Gastroesophageal sphincter (tissue), 3 donors: ENCODE measurements at regions not wholly inside any gene's neighbourhood (a gene's known extent, or its start where the extent isn't known, plus 50 kb on each side); places are given as distances from the start of the nearest gene placed in this dataset.

Experiments
- CTCF ChIP-seq, 4 experiments: fragments of 200-600 bp in 2 of 4; fragments of 450-650 bp in 2 of 4; sonication (generic) in 1 of 4; IDR thresholded peaks; one replicate each; pipeline ENCODE4 v1.5.1; 2017 to 2019; ENCODE audit warnings: antibody characterized with exemption in 4 of 4, mild to moderate bottlenecking in 2 of 4, moderate library complexity in 2 of 4
- EP300 ChIP-seq: sonication (generic); formaldehyde crosslinking; IDR thresholded peaks from one replicate; pipeline ENCODE4 v1.6.1; 2017; ENCODE audit warnings: antibody characterized with exemption, mild to moderate bottlenecking
- POLR2AphosphoS5 ChIP-seq: sonication (generic); formaldehyde crosslinking; IDR thresholded peaks from one replicate; pipeline ENCODE4 v1.6.1; 2017; ENCODE audit warnings: antibody characterized with exemption

GRCh38 chr16:86876499-86876898 lies 298.1 kb downstream of the FOXL1 start:
- TF ChIP-seq CTCF (IDR thresholded peaks at IDR 0.05) (no peak), POLR2AphosphoS5 (no peak), EP300 (no peak)
